ENCODE measurements at regions not wholly inside any gene's neighbourhood (a gene's known extent, or its start where the extent isn't known, plus 50 kb on each side); places are given as distances from the start of the nearest gene placed in this dataset.

DNA sequence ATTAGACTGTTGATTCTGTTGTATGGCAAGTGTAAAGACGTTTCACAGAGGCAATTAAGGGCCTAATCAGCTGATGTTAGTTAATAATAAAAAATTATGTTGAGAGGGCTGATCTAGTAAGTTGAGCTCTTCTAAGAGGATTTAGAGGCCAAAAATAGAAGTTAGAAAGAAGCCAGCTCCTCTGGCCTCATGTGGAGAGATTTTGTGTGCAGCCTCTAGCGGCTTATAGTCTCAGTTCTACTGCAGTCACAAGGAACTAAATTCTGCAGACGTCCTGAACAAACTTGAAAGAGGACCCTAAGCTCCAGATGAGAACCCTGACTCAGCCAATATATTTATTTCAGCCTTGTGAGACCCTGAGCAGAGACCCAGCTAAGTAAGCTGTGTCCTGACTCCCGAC is 498.6 kb downstream of the BTBD3 start:
- no peaks in the 10 kb centered on the region for H3K36me3 ChIP-seq
- 59 to 67% methylated on average over 4 of the region's 4 CpGs for WGBS, 2 donors

DNA sequence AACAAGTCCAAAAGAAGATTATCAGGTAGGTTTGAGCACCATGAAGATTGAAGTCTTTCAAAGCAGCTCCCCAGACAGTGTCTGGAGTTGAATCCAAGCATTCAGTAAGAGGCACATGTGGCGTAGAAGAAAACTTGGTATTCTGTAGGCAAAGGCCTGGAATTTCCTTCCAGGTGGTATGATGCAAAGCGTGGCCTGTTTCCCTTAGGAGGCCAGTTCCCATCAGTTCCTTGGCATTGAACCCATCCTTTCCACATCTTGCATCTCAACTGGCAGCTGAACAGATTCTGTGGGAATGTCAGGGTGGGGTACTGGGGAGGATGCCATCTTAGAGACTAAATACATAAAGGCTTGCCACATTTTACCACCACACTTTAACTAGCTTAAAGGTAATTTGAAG is 516.0 kb downstream of the BTBD3 start:
- ATAC-seq (no peak), FAIRE-seq (no peak), DNase-seq (no peak)
- TF ChIP-seq, protein P1, sequence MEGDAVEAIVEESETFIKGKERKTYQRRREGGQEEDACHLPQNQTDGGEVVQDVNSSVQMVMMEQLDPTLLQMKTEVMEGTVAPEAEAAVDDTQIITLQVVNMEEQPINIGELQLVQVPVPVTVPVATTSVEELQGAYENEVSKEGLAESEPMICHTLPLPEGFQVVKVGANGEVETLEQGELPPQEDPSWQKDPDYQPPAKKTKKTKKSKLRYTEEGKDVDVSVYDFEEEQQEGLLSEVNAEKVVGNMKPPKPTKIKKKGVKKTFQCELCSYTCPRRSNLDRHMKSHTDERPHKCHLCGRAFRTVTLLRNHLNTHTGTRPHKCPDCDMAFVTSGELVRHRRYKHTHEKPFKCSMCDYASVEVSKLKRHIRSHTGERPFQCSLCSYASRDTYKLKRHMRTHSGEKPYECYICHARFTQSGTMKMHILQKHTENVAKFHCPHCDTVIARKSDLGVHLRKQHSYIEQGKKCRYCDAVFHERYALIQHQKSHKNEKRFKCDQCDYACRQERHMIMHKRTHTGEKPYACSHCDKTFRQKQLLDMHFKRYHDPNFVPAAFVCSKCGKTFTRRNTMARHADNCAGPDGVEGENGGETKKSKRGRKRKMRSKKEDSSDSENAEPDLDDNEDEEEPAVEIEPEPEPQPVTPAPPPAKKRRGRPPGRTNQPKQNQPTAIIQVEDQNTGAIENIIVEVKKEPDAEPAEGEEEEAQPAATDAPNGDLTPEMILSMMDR (IDR thresholded peaks at IDR 0.05), result no peak
- Histone ChIP-seq H3K4me1 (no peaks in the 10 kb centered on the region), H3K27me3 (no peaks in the 10 kb centered on the region), H3K36me3 (no peaks in the 10 kb centered on the region), H3K9me3 (no peaks in the 10 kb centered on the region), H3K4me3 (no peak overlapping the region), H3K27ac (no peak overlapping the region)
- intact Hi-C loops (cut with DNase I), result no loop called here
- WGBS, 2 donors, result 95 to 98% methylated on average over 2 of the region's 2 CpGs

More for the DNA sequence above, 498.6 kb downstream of the BTBD3 start:
- Histone ChIP-seq H3K4me3 (no peak overlapping the region), H3K27ac (no peak overlapping the region), H3K4me1 (no peaks in the 10 kb centered on the region), H3K27me3 (no peaks in the 10 kb centered on the region), H3K9me3 (no peaks in the 10 kb centered on the region)
- no peak for ATAC-seq
- TF ChIP-seq, protein P1 (IDR thresholded peaks at IDR 0.05), result no peak
- no peak for DNase-seq
- no peak for FAIRE-seq
- intact Hi-C loops (cut with DNase I), result no loop called here

DNA sequence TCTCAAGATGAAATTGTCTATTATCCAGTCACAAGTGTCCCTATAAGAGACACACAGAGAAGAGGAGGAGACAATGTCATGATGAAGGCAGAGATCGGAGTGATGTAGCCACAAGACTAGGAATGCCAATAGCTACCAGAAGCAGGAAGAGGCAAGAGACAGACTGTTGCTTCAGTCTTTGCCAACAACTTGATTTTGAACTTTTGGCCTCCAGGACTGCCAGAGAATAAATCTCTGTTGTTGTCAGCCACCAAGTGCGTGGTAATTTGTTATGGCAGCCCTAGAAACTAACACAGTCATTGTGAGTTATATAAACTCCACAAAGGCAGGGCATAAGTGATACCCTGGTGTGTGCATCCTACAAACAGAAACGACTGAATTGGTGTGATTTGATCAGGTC is 517.0 kb downstream of the BTBD3 start:
- FAIRE-seq (no peak), ATAC-seq (no peak), DNase-seq (no peak)
- H3K27ac ChIP-seq, result no peak overlapping the region
- TF ChIP-seq, protein P1 (IDR thresholded peaks at IDR 0.05), result no peak
- no peaks in the 10 kb centered on the region for H3K27me3 ChIP-seq
- WGBS, 2 donors, result 62 to 74% methylated on average over 3 of the region's 3 CpGs
- H3K36me3 ChIP-seq, result no peaks in the 10 kb centered on the region
- H3K9me3 ChIP-seq, result no peaks in the 10 kb centered on the region
- no peak overlapping the region for H3K4me3 ChIP-seq
- intact Hi-C loops (cut with DNase I), result no loop called here
- H3K4me1 ChIP-seq, result no peaks in the 10 kb centered on the region

DNA sequence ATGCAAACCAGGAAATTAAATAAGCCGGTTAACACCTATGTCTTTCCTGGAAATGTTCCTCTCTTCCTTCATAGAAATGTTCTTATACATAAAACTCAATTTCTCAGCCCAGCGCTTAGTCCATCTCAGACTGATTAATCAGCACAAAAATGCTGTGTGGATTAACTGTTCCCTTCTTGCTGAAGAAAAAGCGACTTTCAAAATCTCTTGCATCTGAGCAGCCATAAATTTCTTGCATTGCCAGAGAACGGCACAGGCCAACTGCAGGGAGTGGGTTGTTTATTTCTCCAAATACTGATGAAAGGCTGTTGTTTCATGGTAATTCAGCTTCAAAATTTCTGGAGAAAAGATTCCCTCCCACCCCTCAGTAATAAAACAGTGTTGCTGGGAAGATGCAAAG is 517.6 kb downstream of the BTBD3 start:
- ATAC-seq (no peak), DNase-seq (no peak)
- TF ChIP-seq, protein P1 (IDR thresholded peaks at IDR 0.05), result no peak

DNA sequence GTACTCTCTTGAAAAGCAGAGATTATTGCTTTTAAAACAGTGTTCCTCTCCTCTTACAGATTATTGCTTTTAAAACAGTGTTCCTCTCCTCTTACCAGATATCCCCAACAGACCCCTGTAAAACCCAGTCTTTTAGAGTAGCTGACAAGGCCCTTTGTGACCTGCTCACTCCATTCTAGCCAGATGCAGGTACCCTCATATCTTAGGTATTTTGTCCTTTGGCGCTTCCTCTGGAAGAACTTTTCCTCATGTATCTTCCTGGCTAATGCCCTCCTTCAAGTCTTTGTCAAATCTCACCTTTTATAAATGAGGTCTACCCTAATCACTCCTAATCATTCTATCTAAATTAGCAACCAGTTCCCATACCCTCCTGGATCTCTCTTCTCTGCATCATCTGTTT is 536.0 kb downstream of the BTBD3 start:
- H3K9me3 ChIP-seq, result no peaks in the 10 kb centered on the region
- intact Hi-C loops (cut with DNase I), result no loop called here
- no peaks in the 10 kb centered on the region for H3K36me3 ChIP-seq
- 95 to 98% methylated on average over 1 of the region's 1 CpG for WGBS, 2 donors
- DNase-seq, result no peak
- no peak overlapping the region for H3K27ac ChIP-seq
- FAIRE-seq, result no peak
- H3K4me1 ChIP-seq, result no peaks in the 10 kb centered on the region
- H3K27me3 ChIP-seq, result no peaks in the 10 kb centered on the region
- no peak overlapping the region for H3K4me3 ChIP-seq
- ATAC-seq, result no peak
- TF ChIP-seq, protein P1 (IDR thresholded peaks at IDR 0.05), result no peak

More for the DNA sequence above, 517.6 kb downstream of the BTBD3 start:
- Histone ChIP-seq H3K36me3 (no peaks in the 10 kb centered on the region), H3K4me3 (no peak overlapping the region), H3K4me1 (no peaks in the 10 kb centered on the region), H3K27me3 (no peaks in the 10 kb centered on the region), H3K27ac (no peak overlapping the region), H3K9me3 (no peaks in the 10 kb centered on the region)
- WGBS, 2 donors, result 83 to 87% methylated on average over 4 of the region's 4 CpGs
- intact Hi-C loops (cut with DNase I), result no loop called here
- FAIRE-seq, result no peak
